IPS DF 4.7 (cell line): ENCODE measurements at regions not wholly inside any gene's neighbourhood (a gene's known extent, or its start where the extent isn't known, plus 50 kb on each side); places are given as distances from the start of the nearest gene placed in this dataset.
A peak's percentile ranks its signal among the peaks of the same experiment; 100 is the strongest.

ENCODE experiments used
- DNase-seq: peaks from one replicate; pipeline ENCODE4 v3.0.0-alpha.2; 2013; ENCODE audit warnings: low spot score; ENCODE audit errors: extremely low read depth

GRCh38 chr12:14148489-14149270 lies 167.3 kb upstream of the GRIN2B start:
- DNase-seq = no peak

GRCh38 chr12:14153803-14154202 lies 172.4 kb upstream of the GRIN2B start:
- no peak for DNase-seq

- DNase-seq = no peak
Observed at GRCh38 chr12:14156606-14157005, 175.2 kb upstream of the GRIN2B start.

- no peak for DNase-seq
Observed at GRCh38 chr12:14157088-14157747, 175.8 kb upstream of the GRIN2B start.

GRCh38 chr12:14164266-14164665 lies 182.9 kb upstream of the GRIN2B start:
- DNase-seq = no peak

- peak; percentile 33 for DNase-seq
Observed at GRCh38 chr12:14167005-14167628, 185.7 kb upstream of the GRIN2B start.

- no peak for DNase-seq
Observed at GRCh38 chr12:14169281-14169680, 187.9 kb upstream of the GRIN2B start.

GRCh38 chr12:14171106-14171505 lies 189.7 kb upstream of the GRIN2B start:
- no peak for DNase-seq

- no peak for DNase-seq
Observed at GRCh38 chr12:14175206-14175605, 190.3 kb upstream of the ATF7IP start.

GRCh38 chr12:14185427-14186192 lies 179.9 kb upstream of the ATF7IP start:
- peak; percentile 78 for DNase-seq

- no peak for DNase-seq
Observed at GRCh38 chr12:14186193-14186502, 179.3 kb upstream of the ATF7IP start.

- DNase-seq = no peak
Observed at GRCh38 chr12:14187002-14187401, 178.5 kb upstream of the ATF7IP start.

- no peak for DNase-seq
Observed at GRCh38 chr12:14187966-14188365, 177.5 kb upstream of the ATF7IP start.

- DNase-seq = no peak
Observed at GRCh38 chr12:14188744-14189143, 176.7 kb upstream of the ATF7IP start.

GRCh38 chr12:14190694-14191093 lies 174.8 kb upstream of the ATF7IP start:
- DNase-seq = no peak

GRCh38 chr12:14191612-14192011 lies 173.9 kb upstream of the ATF7IP start:
- DNase-seq = no peak

GRCh38 chr12:14193639-14194038 lies 171.8 kb upstream of the ATF7IP start:
- DNase-seq = no peak

- no peak for DNase-seq
Observed at GRCh38 chr12:14194572-14194971, 170.9 kb upstream of the ATF7IP start.

- DNase-seq = no peak
Observed at GRCh38 chr12:14199455-14200198, 165.9 kb upstream of the ATF7IP start.

- no peak for DNase-seq
Observed at GRCh38 chr12:14200598-14200997, 164.9 kb upstream of the ATF7IP start.

GRCh38 chr12:14201291-14201690 lies 164.2 kb upstream of the ATF7IP start:
- DNase-seq = no peak
